HS-27A (cell line): ENCODE measurements at regions not wholly inside any gene's neighbourhood (a gene's known extent, or its start where the extent isn't known, plus 50 kb on each side); places are given as distances from the start of the nearest gene placed in this dataset.
"Not testable (repeated sequence)": the region's sequence is repeated elsewhere in the genome, so short reads cannot be mapped to it uniquely, and the experiment has no call there.

Experiments
- DNase-seq: peaks from one replicate; pipeline ENCODE4 v3.0.0-alpha.2; 2012; ENCODE audit warnings: low read depth, missing footprints

- no peak for DNase-seq
Measured at GRCh38 chr14:53742233-53742620, 214.4 kb downstream of the BMP4 start.

- no peak for DNase-seq
Measured at GRCh38 chr14:53741479-53742232, 215.0 kb downstream of the BMP4 start.

GRCh38 chr14:53740570-53740969 lies 216.1 kb downstream of the BMP4 start:
- no peak for DNase-seq

GRCh38 chr14:53735916-53736315 lies 220.7 kb downstream of the BMP4 start:
- DNase-seq: no peak

- DNase-seq: no peak
Measured at GRCh38 chr14:53723221-53723620, 233.4 kb downstream of the BMP4 start.

GRCh38 chr14:53719536-53719935 lies 237.1 kb downstream of the BMP4 start:
- DNase-seq: no peak

GRCh38 chr14:53716578-53716977 lies 240.0 kb downstream of the BMP4 start:
- no peak for DNase-seq

GRCh38 chr14:53715193-53715721 lies 241.4 kb downstream of the BMP4 start:
- peak; percentile 46 for DNase-seq

GRCh38 chr14:53714495-53715192 lies 242.0 kb downstream of the BMP4 start:
- no peak for DNase-seq

- not testable (repeated sequence) for DNase-seq
Measured at GRCh38 chr14:53712901-53713300, 243.7 kb downstream of the BMP4 start.

- DNase-seq: no peak
Measured at GRCh38 chr14:53711205-53711604, 245.4 kb downstream of the BMP4 start.

- no peak for DNase-seq
Measured at GRCh38 chr14:53710615-53711014, 246.0 kb downstream of the BMP4 start.

- no peak for DNase-seq
Measured at GRCh38 chr14:53709381-53709780, 247.2 kb downstream of the BMP4 start.

- DNase-seq: no peak
Measured at GRCh38 chr14:53703457-53703856, 253.2 kb downstream of the BMP4 start.

- no peak for DNase-seq
Measured at GRCh38 chr14:53701108-53701875, 255.3 kb downstream of the BMP4 start.

GRCh38 chr14:53696217-53696965 lies 260.2 kb downstream of the BMP4 start:
- no peak for DNase-seq

GRCh38 chr14:53695692-53696214 lies 260.9 kb downstream of the BMP4 start:
- no peak for DNase-seq

GRCh38 chr14:53692885-53693284 lies 263.7 kb downstream of the BMP4 start:
- no peak for DNase-seq

GRCh38 chr14:53692451-53692850 lies 264.2 kb downstream of the BMP4 start:
- no peak for DNase-seq

GRCh38 chr14:53683229-53683628 lies 273.4 kb downstream of the BMP4 start:
- DNase-seq: no peak

GRCh38 chr14:53672526-53672925 lies 284.1 kb downstream of the BMP4 start:
- DNase-seq: no peak

- peak; percentile 68 for DNase-seq
Measured at GRCh38 chr14:53670701-53671100, 285.9 kb downstream of the BMP4 start.
